Kasumi-1 (cell line): ENCODE measurements at regions not wholly inside any gene's neighbourhood (a gene's known extent, or its start where the extent isn't known, plus 50 kb on each side); places are given as distances from the start of the nearest gene placed in this dataset.

ENCODE experiments used
- DNase-seq, 2 experiments: peaks; one replicate each; lab custom pipeline; 2025; lab: John Stamatoyannopoulos, UW

- no peak for DNase-seq
Measured at GRCh38 chr4:101593666-101594065, 196.9 kb upstream of the BANK1 start.

GRCh38 chr4:101584306-101584705 lies 206.2 kb upstream of the BANK1 start:
- DNase-seq, result no peak

- DNase-seq, result no peak
Measured at GRCh38 chr4:101563126-101563525, 215.8 kb upstream of the PPP3CA start.

GRCh38 chr4:101556842-101557241 lies 209.5 kb upstream of the PPP3CA start:
- DNase-seq, result no peak

- no peak for DNase-seq
Measured at GRCh38 chr4:101555341-101555880, 208.1 kb upstream of the PPP3CA start.

- DNase-seq, result peak; percentile 48 to 61
Measured at GRCh38 chr4:101540336-101540735, 193.0 kb upstream of the PPP3CA start.

- no peak for DNase-seq
Measured at GRCh38 chr4:101528526-101528925, 181.2 kb upstream of the PPP3CA start.

GRCh38 chr4:101527188-101527587 lies 179.9 kb upstream of the PPP3CA start:
- no peak for DNase-seq

GRCh38 chr4:101515566-101515965 lies 168.2 kb upstream of the PPP3CA start:
- no peak for DNase-seq

- DNase-seq, result no peak
Measured at GRCh38 chr4:101515099-101515498, 167.8 kb upstream of the PPP3CA start.

- no peak for DNase-seq
Measured at GRCh38 chr4:101512416-101512815, 165.1 kb upstream of the PPP3CA start.

- DNase-seq, result no peak
Measured at GRCh38 chr4:101501421-101501820, 154.1 kb upstream of the PPP3CA start.

- DNase-seq, result no peak
Measured at GRCh38 chr4:101500742-101501141, 153.4 kb upstream of the PPP3CA start.

- no peak for DNase-seq
Measured at GRCh38 chr4:101475246-101475645, 127.9 kb upstream of the PPP3CA start.

- DNase-seq, result no peak
Measured at GRCh38 chr4:101471201-101471600, 123.9 kb upstream of the PPP3CA start.

GRCh38 chr4:101464596-101464995 lies 117.3 kb upstream of the PPP3CA start:
- DNase-seq, result no peak

GRCh38 chr4:101458914-101459313 lies 111.6 kb upstream of the PPP3CA start:
- DNase-seq, result no peak

- DNase-seq, result no peak
Measured at GRCh38 chr4:101458473-101458872, 111.1 kb upstream of the PPP3CA start.

- DNase-seq, result no peak
Measured at GRCh38 chr4:101451086-101451485, 103.8 kb upstream of the PPP3CA start.

- DNase-seq, result no peak
Measured at GRCh38 chr4:101441446-101441845, 94.1 kb upstream of the PPP3CA start.

- DNase-seq, result no peak
Measured at GRCh38 chr4:101439926-101440325, 92.6 kb upstream of the PPP3CA start.

- no peak for DNase-seq
Measured at GRCh38 chr4:101421386-101421785, 74.1 kb upstream of the PPP3CA start.

GRCh38 chr4:101420661-101421060 lies 73.3 kb upstream of the PPP3CA start:
- no peak for DNase-seq

- DNase-seq, result peak; percentile 25
Measured at GRCh38 chr4:101419336-101420135, 72.2 kb upstream of the PPP3CA start.
